H1 (cell line): ENCODE measurements at regions not wholly inside any gene's neighbourhood (a gene's known extent, or its start where the extent isn't known, plus 50 kb on each side); places are given as distances from the start of the nearest gene placed in this dataset.

Experiments used
- CTCF ChIA-PET: fragments of 300-600 bp; sonication (Branson Sonifier 250); formaldehyde crosslinking; loops from one replicate; lab custom pipeline; 2021; ENCODE audit not compliant: partially characterized antibody; lab: Charles Lee
- POLR2A ChIA-PET: fragments of 300-600 bp; sonication (Branson Sonifier 250); formaldehyde crosslinking; loops from one replicate; lab custom pipeline; 2021; ENCODE audit warnings: inconsistent platforms; ENCODE audit not compliant: partially characterized antibody; lab: Charles Lee
- DNase-seq, 2 experiments: peaks; one replicate each; pipeline versions ENCODE4 v3.0.0 to v3.0.0-alpha.2; 2010 to 2022; ENCODE audit warnings: low spot score in 2 of 2, low read depth in 1 of 2, mixed read lengths in 1 of 2
- FAIRE-seq: peaks from 2 replicates; lab custom pipeline; 2011; peaks lifted over from hg19 to GRCh38; lab: Jason Lieb, UNC
- H2AFZ ChIP-seq: 2 replicates; pipeline ENCODE4 v1.8.1; 2012; ENCODE audit warnings: low read length, inconsistent platforms
- H2AK5ac ChIP-seq: 2 replicates; pipeline ENCODE4 v1.6.1; 2013; ENCODE audit warnings: low read depth, low read length
- H2BK120ac ChIP-seq: replicated peaks from 2 replicates; pipeline ENCODE3; 2013; ENCODE audit warnings: low read depth, low read length, inconsistent platforms
- H2BK12ac ChIP-seq: 2 replicates; pipeline ENCODE4 v1.6.1; 2013; ENCODE audit warnings: low read depth, low read length
- H2BK15ac ChIP-seq: 2 replicates; pipeline ENCODE4 v1.6.1; 2013; ENCODE audit warnings: low read length
- H2BK20ac ChIP-seq: 2 replicates; pipeline ENCODE4 v1.6.1; 2013; ENCODE audit warnings: low read length
- H2BK5ac ChIP-seq: 2 replicates; pipeline ENCODE4 v1.6.1; 2013; ENCODE audit warnings: low read depth, low read length
- H3K14ac ChIP-seq: 2 replicates; pipeline ENCODE4 v1.6.1; 2013; ENCODE audit warnings: inconsistent platforms; ENCODE audit not compliant: insufficient read length
- H3K18ac ChIP-seq: 2 replicates; pipeline ENCODE4 v1.6.1; 2013; ENCODE audit warnings: low read length; ENCODE audit errors: extremely low read depth
- H3K23ac ChIP-seq: 2 replicates; pipeline ENCODE4 v1.6.1; 2013; ENCODE audit warnings: inconsistent platforms; ENCODE audit not compliant: insufficient read length
- H3K23me2 ChIP-seq: 2 replicates; pipeline ENCODE4 v1.6.1; 2013; ENCODE audit warnings: low read depth, low read length
- H3K27ac ChIP-seq: 2 replicates; pipeline ENCODE4 v1.6.1; 2011; ENCODE audit warnings: low read depth, low read length, inconsistent platforms
- H3K27me3 ChIP-seq, 4 experiments: replicated peaks in 1 of 4; 1 replicate in 1 of 4; 2 replicates in 3 of 4; pipeline versions ENCODE4 v1.6.1 to v1.8.1; 2011 to 2013; ENCODE audit warnings: low read length in 3 of 4, mild to moderate bottlenecking in 3 of 4, inconsistent platforms in 2 of 4, mixed read lengths in 2 of 4, moderate library complexity in 1 of 4; ENCODE audit not compliant: control insufficient read depth in 3 of 4, insufficient read depth in 3 of 4; ENCODE audit errors: extremely low read depth in 1 of 4
- H3K36me3 ChIP-seq, 4 experiments: 2 replicates each; pipeline versions ENCODE4 v1.6.1 to v1.8.1; 2011 to 2013; ENCODE audit warnings: mild to moderate bottlenecking in 4 of 4, low read length in 3 of 4, moderate library complexity in 2 of 4, control low read depth in 1 of 4, inconsistent platforms in 1 of 4; ENCODE audit not compliant: insufficient read depth in 4 of 4, control insufficient read depth in 2 of 4
- H3K4ac ChIP-seq: replicated peaks from 2 replicates; pipeline ENCODE3; 2013; ENCODE audit warnings: low read length, low read depth, mixed read lengths, inconsistent platforms; ENCODE audit not compliant: insufficient read length
- H3K4me1 ChIP-seq, 4 experiments: replicated peaks in 1 of 4; 1 replicate in 1 of 4; 2 replicates in 3 of 4; pipeline versions ENCODE4 v1.6.1 to v1.8.1; 2011 to 2013; ENCODE audit warnings: low read length in 3 of 4, inconsistent platforms in 2 of 4, mixed read lengths in 1 of 4; ENCODE audit not compliant: insufficient read depth in 4 of 4, control insufficient read depth in 3 of 4
- H3K4me2 ChIP-seq, 2 experiments: 2 replicates each; pipeline versions ENCODE4 v1.6.1 to v1.8.1; 2011 to 2013; ENCODE audit warnings: low read depth in 2 of 2, low read length in 2 of 2, control low read depth in 1 of 2, inconsistent platforms in 1 of 2, mild to moderate bottlenecking in 1 of 2; ENCODE audit not compliant: insufficient read depth in 1 of 2
- H3K4me3 ChIP-seq, 4 experiments: fragments of 200-600, 300-600 bp in 1 of 4; sonication (generic), shearing (Covaris generic), sonication (Bioruptor Twin) in 1 of 4; 2 replicates each; pipeline versions ENCODE4 v1.5.1 to v1.8.1; 2011 to 2016; ENCODE audit warnings: low read length in 4 of 4, low read depth in 3 of 4, control low read depth in 2 of 4, inconsistent platforms in 2 of 4, mild to moderate bottlenecking in 2 of 4, mixed read lengths in 1 of 4, moderate library complexity in 1 of 4; ENCODE audit not compliant: insufficient read depth in 2 of 4; ENCODE audit errors: extremely low read depth in 1 of 4
- H3K56ac ChIP-seq: replicated peaks from 2 replicates; pipeline ENCODE3; 2013; ENCODE audit warnings: low read depth, mild to moderate bottlenecking, mixed read lengths, low read length, inconsistent platforms; ENCODE audit not compliant: insufficient read length
- H3K79me1 ChIP-seq: 2 replicates; pipeline ENCODE4 v1.6.1; 2013; ENCODE audit warnings: low read depth, low read length, control low read depth
- H3K79me2 ChIP-seq, 2 experiments: 2 replicates each; pipeline versions ENCODE4 v1.6.1 to v1.8.1; 2012 to 2013; ENCODE audit warnings: low read length in 2 of 2, mild to moderate bottlenecking in 2 of 2, inconsistent platforms in 1 of 2; ENCODE audit not compliant: insufficient read depth in 2 of 2, control insufficient read depth in 1 of 2
- H3K9ac ChIP-seq, 4 experiments: replicated peaks in 1 of 4; 1 replicate in 1 of 4; 2 replicates in 3 of 4; pipeline versions ENCODE4 v1.6.1 to v1.8.1; 2011 to 2013; ENCODE audit warnings: low read depth in 3 of 4, low read length in 3 of 4, control low read depth in 2 of 4, mild to moderate bottlenecking in 2 of 4, moderate library complexity in 2 of 4, inconsistent platforms in 1 of 4; ENCODE audit errors: extremely low read depth in 1 of 4
- H3K9me3 ChIP-seq, 2 experiments: 2 replicates each; pipeline versions ENCODE4 v1.6.1 to v1.8.1; 2012 to 2013; ENCODE audit warnings: mild to moderate bottlenecking in 2 of 2, moderate library complexity in 2 of 2, control low read depth in 1 of 2, inconsistent platforms in 1 of 2, low read depth in 1 of 2, low read length in 1 of 2, mixed read lengths in 1 of 2; ENCODE audit not compliant: insufficient read depth in 2 of 2
- H4K20me1 ChIP-seq, 2 experiments: replicated peaks in 1 of 2; 2 replicates each; pipeline versions ENCODE3 to v1.8.1; 2011 to 2013; ENCODE audit warnings: inconsistent platforms in 2 of 2, low read length in 2 of 2, mild to moderate bottlenecking in 1 of 2; ENCODE audit not compliant: insufficient read depth in 2 of 2, control insufficient read depth in 1 of 2
- H4K5ac ChIP-seq: 2 replicates; pipeline ENCODE4 v1.6.1; 2013; ENCODE audit warnings: low read length, low read depth, mixed read lengths, inconsistent platforms; ENCODE audit not compliant: insufficient read length
- H4K8ac ChIP-seq: 2 replicates; pipeline ENCODE4 v1.8.0; 2013; ENCODE audit warnings: mild to moderate bottlenecking, moderate library complexity, low read length, inconsistent platforms; ENCODE audit not compliant: insufficient read depth; ENCODE audit errors: extremely low read depth
- H4K91ac ChIP-seq: replicated peaks from 2 replicates; pipeline ENCODE3; 2013; ENCODE audit warnings: low read length, mixed read lengths, inconsistent platforms; ENCODE audit not compliant: insufficient read length
- CBX8 ChIP-seq: fragments of 300-800, 300-1000 bp; sonication (generic); IDR thresholded peaks from 2 replicates; pipeline ENCODE4 v1.7.1; 2016; ENCODE audit warnings: low read depth, low read length, borderline replicate concordance
- CEBPB ChIP-seq: IDR thresholded peaks from 2 replicates; pipeline ENCODE4 v1.6.1; 2012; ENCODE audit warnings: low read depth, low read length
- CHD1 ChIP-seq: IDR thresholded peaks from 2 replicates; pipeline ENCODE4 v1.6.1; 2012; ENCODE audit warnings: low read depth, low read length, improper control_type of control experiment
- CTBP2 ChIP-seq: IDR thresholded peaks from 2 replicates; pipeline ENCODE4 v1.7.0; 2011; ENCODE audit warnings: borderline replicate concordance, mild to moderate bottlenecking, moderate library complexity, mixed read lengths, low read length; ENCODE audit not compliant: insufficient read depth, insufficient read length
- EP300 ChIP-seq, 2 experiments: IDR thresholded peaks; 1 replicate in 1 of 2; 2 replicates in 1 of 2; pipeline ENCODE4 v1.6.1; 2011 to 2012; ENCODE audit warnings: low read depth in 2 of 2, low read length in 2 of 2, mild to moderate bottlenecking in 2 of 2, borderline replicate concordance in 1 of 2, inconsistent platforms in 1 of 2, moderate library complexity in 1 of 2
- HDAC2 ChIP-seq, 2 experiments: fragments of 300-600 bp in 1 of 2; sonication (generic) in 1 of 2; IDR thresholded peaks; 2 replicates each; pipeline ENCODE4 v1.6.1; 2011 to 2012; ENCODE audit warnings: low read depth in 2 of 2, low read length in 2 of 2, mild to moderate bottlenecking in 2 of 2, moderate library complexity in 2 of 2, borderline replicate concordance in 1 of 2, inconsistent platforms in 1 of 2
- HDAC6 ChIP-seq: IDR thresholded peaks from one replicate; pipeline ENCODE4 v1.7.1; 2012; ENCODE audit warnings: low read depth, mild to moderate bottlenecking, inconsistent platforms, low read length, moderate library complexity
- JUN ChIP-seq: IDR thresholded peaks from 2 replicates; pipeline ENCODE4 v1.6.1; 2011; ENCODE audit warnings: low read depth, mild to moderate bottlenecking, improper control_type of control experiment, low read length
- JUND ChIP-seq: IDR thresholded peaks from 2 replicates; pipeline ENCODE4 v1.6.1; 2011; ENCODE audit warnings: mild to moderate bottlenecking, improper control_type of control experiment, low read length
- RFX5 ChIP-seq: IDR thresholded peaks from 2 replicates; pipeline ENCODE4 v1.6.1; 2011; ENCODE audit warnings: low read depth, low read length, improper control_type of control experiment, borderline replicate concordance
- SIX5 ChIP-seq: IDR thresholded peaks from 2 replicates; pipeline ENCODE4 v1.6.1; 2011; ENCODE audit warnings: mild to moderate bottlenecking, low read depth, low read length
- TEAD4 ChIP-seq: IDR thresholded peaks from 2 replicates; pipeline ENCODE4 v1.6.1; 2012; ENCODE audit warnings: low read depth, low read length, inconsistent platforms, mixed read lengths
- TF ChIP-seq, protein P1 (sequence below): IDR thresholded peaks from 2 replicates; pipeline ENCODE4 v1.6.1; 2011; ENCODE audit warnings: low read depth, mild to moderate bottlenecking, low read length; ENCODE audit not compliant: insufficient read depth

DNA sequence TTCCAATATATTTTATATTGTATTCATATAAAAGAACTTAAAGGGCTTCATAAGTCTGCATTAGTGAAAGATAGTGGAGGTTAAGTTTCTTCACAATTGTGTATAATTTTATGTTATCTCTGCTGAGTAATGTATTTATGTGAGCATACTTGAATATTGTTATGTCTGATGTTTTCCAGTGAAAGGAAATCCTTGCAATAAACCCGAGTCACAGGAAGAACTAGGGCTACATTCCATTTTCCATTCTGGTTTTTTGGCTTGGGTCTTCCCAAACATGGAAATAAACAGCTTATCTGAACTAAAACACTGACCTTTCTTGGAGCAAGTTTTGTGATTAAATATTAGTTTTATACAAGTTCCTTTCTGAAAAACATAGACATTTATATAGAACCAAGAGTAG is 231.3 kb upstream of the GPRIN3 start (continued):
- no peak for TF ChIP-seq HDAC6
- TF ChIP-seq, all 59 proteins: peak for 0

DNA sequence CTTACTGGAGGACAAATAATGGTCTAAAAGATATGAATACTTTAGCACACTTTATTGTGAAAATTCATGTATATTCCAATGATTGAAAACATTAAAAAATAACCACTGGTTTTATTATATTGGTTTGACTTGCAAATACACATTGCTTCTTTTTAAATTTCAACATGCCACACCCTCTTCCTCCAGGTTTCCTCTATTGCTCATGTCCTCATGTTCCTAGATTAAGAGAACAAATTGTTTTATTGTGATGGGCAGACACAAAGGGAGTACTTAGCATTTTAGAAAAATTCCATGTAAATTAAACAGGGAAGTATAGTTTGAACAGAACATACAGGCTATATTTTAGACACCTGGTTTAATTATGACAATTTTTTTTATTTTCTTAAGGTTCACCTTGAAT is 230.6 kb upstream of the GPRIN3 start:
- no peaks in the 10 kb centered on the region for H3K79me2 ChIP-seq
- H3K4me1 ChIP-seq, result no peaks in the 10 kb centered on the region
- H3K56ac ChIP-seq, result no peak overlapping the region
- no peak overlapping the region for H2BK12ac ChIP-seq
- no peak overlapping the region for H3K14ac ChIP-seq
- H3K23me2 ChIP-seq, result no peaks in the 10 kb centered on the region
- no peak overlapping the region for H2AK5ac ChIP-seq
- no peak overlapping the region for H3K4me2 ChIP-seq
- no peak overlapping the region for H4K8ac ChIP-seq
- H3K18ac ChIP-seq, result no peak overlapping the region
- H3K23ac ChIP-seq, result no peak overlapping the region
- no peak overlapping the region for H3K27ac ChIP-seq
- no peaks in the 10 kb centered on the region for H4K20me1 ChIP-seq
- H2AFZ ChIP-seq, result no peak overlapping the region
- no peak overlapping the region for H2BK15ac ChIP-seq
- no peak overlapping the region for H4K5ac ChIP-seq
- no peaks in the 10 kb centered on the region for H3K27me3 ChIP-seq
- no peak for FAIRE-seq
- no peaks in the 10 kb centered on the region for H3K36me3 ChIP-seq
- no peak overlapping the region for H2BK5ac ChIP-seq
- no peaks in the 10 kb centered on the region for H3K9me3 ChIP-seq
- H3K79me1 ChIP-seq, result no peaks in the 10 kb centered on the region
- POLR2A ChIA-PET, result no interaction called here
- no peak overlapping the region for H4K91ac ChIP-seq
- H2BK120ac ChIP-seq, result no peak overlapping the region
- DNase-seq, result no peak
- no peak overlapping the region for H2BK20ac ChIP-seq
- H3K4ac ChIP-seq, result no peak overlapping the region
- no peak overlapping the region for H3K4me3 ChIP-seq
- CTCF ChIA-PET, result interaction anchor here (1.0 to 1.9 kb wide), 2 partner anchors 12 to 20 kb away, joined by 3 to 4 read pairs; no protein-coding TSS in a partner anchor
- H3K9ac ChIP-seq, result no peak overlapping the region
- no peak for TF ChIP-seq TEAD4
- no peak for TF ChIP-seq RFX5
- no peak for TF ChIP-seq SIX5
- TF ChIP-seq CEBPB, result no peak
- TF ChIP-seq CBX8, result no peak
- TF ChIP-seq JUN, result no peak
- TF ChIP-seq JUND, result no peak
- no peak for TF ChIP-seq HDAC2 (IDR thresholded peaks at IDR 0.05; ENCODE audit: borderline replicate concordance in 1 of 2, low read depth in 2 of 2, low read length in 2 of 2)
- no peak for TF ChIP-seq CTBP2
- no peak for TF ChIP-seq CHD1
- TF ChIP-seq, protein P1, sequence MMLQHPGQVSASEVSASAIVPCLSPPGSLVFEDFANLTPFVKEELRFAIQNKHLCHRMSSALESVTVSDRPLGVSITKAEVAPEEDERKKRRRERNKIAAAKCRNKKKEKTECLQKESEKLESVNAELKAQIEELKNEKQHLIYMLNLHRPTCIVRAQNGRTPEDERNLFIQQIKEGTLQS, result no peak
- TF ChIP-seq EP300 (IDR thresholded peaks at IDR 0.05; ENCODE audit: borderline replicate concordance in 1 of 2, low read depth in 2 of 2, low read length in 2 of 2), result no peak
